ENCODE measurements at regions not wholly inside any gene's neighbourhood (a gene's known extent, or its start where the extent isn't known, plus 50 kb on each side); places are given as distances from the start of the nearest gene placed in this dataset.

DNA sequence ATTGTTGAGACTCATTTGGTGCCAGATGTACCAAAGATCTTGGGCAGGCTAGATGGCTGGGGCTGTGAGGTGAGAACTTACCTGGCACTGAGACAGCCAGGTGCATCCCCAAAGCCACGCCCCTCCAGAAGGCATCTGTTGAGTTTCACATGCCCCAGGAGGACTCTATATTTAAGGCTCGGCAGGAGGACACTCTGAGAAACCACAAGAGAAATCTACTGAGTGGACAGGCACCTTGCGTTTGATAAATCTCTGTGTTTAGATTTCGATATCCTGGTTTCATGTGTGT is 197.9 kb upstream of the ZNF536 start:
- BruUV-seq (replicated peaks), result no TSS peak
- no peak for TF ChIP-seq SREBF1 (IDR thresholded peaks at IDR 0.05; ENCODE audit: low read length)
- no peak for TF ChIP-seq BHLHE40 (IDR thresholded peaks at IDR 0.05; ENCODE audit: borderline replicate concordance in 1 of 2, low read depth in 2 of 2, low read length in 1 of 2)
- no peak for TF ChIP-seq SUZ12 (IDR thresholded peaks at IDR 0.05; ENCODE audit: unreplicated experiment)
- TF ChIP-seq NFYA (IDR thresholded peaks at IDR 0.05; ENCODE audit: borderline replicate concordance, low read depth, low read length), result no peak
- TF ChIP-seq ZNF24 (IDR thresholded peaks at IDR 0.05), result no peak
- TF ChIP-seq ZNF217 (IDR thresholded peaks at IDR 0.05), result no peak
- TF ChIP-seq RAD21 (IDR thresholded peaks at IDR 0.05; ENCODE audit: insufficient read depth, low read depth, low read length), result no peak
- no peak for TF ChIP-seq TBL1XR1 (IDR thresholded peaks at IDR 0.05; ENCODE audit: low read depth, low read length)
- no peak for TF ChIP-seq BCLAF1 (IDR thresholded peaks at IDR 0.05)
- no peak for TF ChIP-seq MYB (IDR thresholded peaks at IDR 0.05; ENCODE audit: borderline replicate concordance, low read depth, low read length)
- TF ChIP-seq E4F1 (IDR thresholded peaks at IDR 0.05; ENCODE audit: borderline replicate concordance, partially characterized antibody), result no peak
- no peak overlapping the region for H3K27ac ChIP-seq (ENCODE audit: control insufficient read depth, insufficient read depth)
- no peaks in the 10 kb centered on the region for H3K36me3 ChIP-seq (ENCODE audit: control insufficient read depth in 2 of 2, insufficient read depth in 2 of 2, low read length in 1 of 2)
- no peaks in the 10 kb centered on the region for H3K9me3 ChIP-seq (replicated peaks; ENCODE audit: control insufficient read depth, insufficient read depth, low read length)
- ATAC-seq (no peak), FAIRE-seq (no peak), DNase-seq (ENCODE audit: low read depth, low spot score) (no peak)
- 41% methylated on average over 4 of the region's 4 CpGs for WGBS (ENCODE audit: insufficient coverage, insufficient replicate concordance, low lambda C conversion rate, missing lambda C conversion rate)
- in situ Hi-C loops (cut with MboI) (no loop called here), intact Hi-C loops (cut with micrococcal nuclease; ENCODE audit: unreplicated experiment) (no loop called here)
- SMC1A ChIA-PET (ENCODE audit: uncharacterized antibody, unreplicated experiment), result no interaction called here
- H3K4me1 ChIP-seq (ENCODE audit: control insufficient read depth, insufficient read depth, low read length), result no peaks in the 10 kb centered on the region
- H3K9ac ChIP-seq (ENCODE audit: control insufficient read depth, insufficient read depth, low read length), result no peak overlapping the region
- no peak overlapping the region for H2AFZ ChIP-seq (ENCODE audit: control insufficient read depth, low read depth, low read length)
- CTCF ChIA-PET, result no interaction called here
- RAD21 ChIA-PET (ENCODE audit: unreplicated experiment), result no interaction called here
- H3K79me2 ChIP-seq (ENCODE audit: control insufficient read depth, insufficient read depth, low read length), result no peaks in the 10 kb centered on the region
- no peaks in the 10 kb centered on the region for H3K27me3 ChIP-seq (replicated peaks in 1 of 2; ENCODE audit: control insufficient read depth in 2 of 2, insufficient read depth in 2 of 2, low read length in 1 of 2)
- no peak overlapping the region for H3K4me3 ChIP-seq
- POLR2A ChIA-PET, result no interaction called here
- H3K4me2 ChIP-seq (ENCODE audit: control insufficient read depth, insufficient read depth), result no peak overlapping the region
- no peaks in the 10 kb centered on the region for H4K20me1 ChIP-seq (ENCODE audit: control insufficient read depth, insufficient read depth)
